Fibroblast of villous mesenchyme (primary cell): ENCODE measurements at regions not wholly inside any gene's neighbourhood (a gene's known extent, or its start where the extent isn't known, plus 50 kb on each side); places are given as distances from the start of the nearest gene placed in this dataset.
"Not testable (repeated sequence)": the region's sequence is repeated elsewhere in the genome, so short reads cannot be mapped to it uniquely, and the experiment has no call there.

ENCODE experiments used
- DNase-seq: peaks from one replicate; pipeline ENCODE4 v3.0.0-alpha.2; 2010; ENCODE audit warnings: low read depth
- H3K4me3 ChIP-seq: 2 replicates; pipeline ENCODE4 v1.5.1; 2011; ENCODE audit warnings: low read depth, mild to moderate bottlenecking, low read length
- CTCF ChIP-seq: IDR thresholded peaks from 2 replicates; pipeline ENCODE4 v1.5.1; 2012; ENCODE audit warnings: low read depth, mild to moderate bottlenecking, low read length; ENCODE audit not compliant: insufficient read depth

GRCh38 chr17:68682903-68683302 lies 81.7 kb upstream of the FAM20A start:
- no peak for TF ChIP-seq CTCF
- no peak overlapping the region for H3K4me3 ChIP-seq
- no peak for DNase-seq

- no peak for TF ChIP-seq CTCF
These were observed 78.7 kb upstream of the FAM20A start for GRCh38 chr17:68679882-68680281.

GRCh38 chr17:68676856-68677255 lies 75.7 kb upstream of the FAM20A start:
- DNase-seq, result no peak
- TF ChIP-seq CTCF, result no peak
- no peak overlapping the region for H3K4me3 ChIP-seq

More at GRCh38 chr17:68679882-68680281, 78.7 kb upstream of the FAM20A start:
- DNase-seq, result no peak
- H3K4me3 ChIP-seq, result no peak overlapping the region

- no peak for DNase-seq
- TF ChIP-seq CTCF, result no peak
- no peak overlapping the region for H3K4me3 ChIP-seq
These were observed 74.6 kb upstream of the FAM20A start for GRCh38 chr17:68675723-68676122.

- peak; percentile 23 for DNase-seq
- H3K4me3 ChIP-seq, result no peak overlapping the region
- no peak for TF ChIP-seq CTCF
These were observed 73.1 kb upstream of the FAM20A start for GRCh38 chr17:68674029-68674925.

- DNase-seq, result no peak
- TF ChIP-seq CTCF, result no peak
- H3K4me3 ChIP-seq, result no peak overlapping the region
These were observed 70.0 kb upstream of the FAM20A start for GRCh38 chr17:68670967-68671693.

GRCh38 chr17:68666438-68666837 lies 65.3 kb upstream of the FAM20A start:
- H3K4me3 ChIP-seq, DNase-seq: not testable (repeated sequence)
